Iris pigment epithelial cell (primary cell): ENCODE measurements at regions not wholly inside any gene's neighbourhood (a gene's known extent, or its start where the extent isn't known, plus 50 kb on each side); places are given as distances from the start of the nearest gene placed in this dataset.
A peak's percentile ranks its signal among the peaks of the same experiment; 100 is the strongest.

Experiments used
- DNase-seq: peaks from one replicate; pipeline ENCODE4 v3.0.0-alpha.2; 2011; ENCODE audit warnings: low read depth

DNA sequence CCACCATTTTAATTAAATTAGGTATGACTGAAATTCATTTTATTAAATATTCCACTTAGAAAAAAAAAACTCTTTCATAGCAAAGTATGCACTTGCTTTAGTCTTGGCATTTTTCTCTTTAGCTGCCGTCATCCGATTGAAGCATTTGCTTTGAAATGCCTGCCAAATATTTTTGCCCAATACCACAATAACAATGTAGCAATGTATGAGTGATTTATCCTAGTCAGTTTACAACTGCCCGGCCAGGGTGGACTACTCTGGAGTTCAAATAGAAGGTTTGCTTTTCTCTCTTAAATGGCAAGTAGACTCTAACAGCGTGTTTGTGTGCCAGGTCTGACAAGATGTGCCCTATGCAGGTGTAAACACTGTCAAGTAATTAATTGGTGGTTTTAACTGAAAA, 675.3 kb upstream of the SGCG start:
- DNase-seq = peak; percentile 34

DNA sequence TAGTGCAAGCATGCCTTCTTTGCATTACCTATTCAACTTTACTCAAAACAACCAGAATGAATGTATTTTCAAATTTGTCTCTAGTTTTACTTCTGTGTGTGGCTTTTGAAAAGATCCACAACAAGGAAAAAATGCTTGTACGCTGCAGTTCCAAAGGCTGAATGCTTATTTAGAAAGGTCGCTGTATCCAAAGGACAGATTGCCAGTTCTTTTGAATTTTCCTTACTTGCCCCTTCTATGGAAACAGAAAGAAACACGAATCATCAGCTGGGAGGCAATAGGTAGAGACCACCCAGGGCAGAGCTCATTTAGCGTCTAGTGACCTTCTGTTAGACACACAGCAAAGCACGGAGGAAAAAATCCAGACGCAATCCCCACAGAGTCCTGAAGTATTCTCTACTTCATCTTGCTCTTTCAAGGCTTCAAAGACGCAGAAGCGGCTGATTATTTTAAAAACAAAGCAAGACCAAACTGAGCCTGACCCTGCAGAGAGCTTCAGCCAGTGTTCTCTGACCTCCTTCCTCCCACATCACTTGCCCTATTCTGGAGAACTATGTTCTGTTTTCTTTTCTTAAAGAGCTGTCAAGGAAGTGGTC, 674.6 kb upstream of the SGCG start:
- DNase-seq = no peak

DNA sequence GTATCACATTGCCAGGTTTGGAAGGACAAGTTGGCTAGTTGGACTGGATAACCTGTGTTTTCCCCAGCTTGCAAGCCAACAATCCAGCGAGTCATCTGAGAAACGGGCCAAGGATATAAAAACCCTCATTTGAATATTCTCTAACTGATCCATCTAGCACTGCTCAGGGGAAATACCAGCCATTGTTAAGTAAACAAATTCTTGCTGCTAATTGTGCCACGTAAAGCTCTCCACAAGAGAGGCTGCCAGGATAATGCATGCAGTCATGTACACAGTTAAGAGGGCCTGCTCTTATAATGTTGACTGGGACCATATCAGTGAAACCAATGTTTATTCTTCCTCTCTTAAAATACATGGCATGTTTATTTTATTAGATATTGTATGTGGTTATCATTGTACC, 663.2 kb upstream of the SGCG start:
- DNase-seq = no peak

DNA sequence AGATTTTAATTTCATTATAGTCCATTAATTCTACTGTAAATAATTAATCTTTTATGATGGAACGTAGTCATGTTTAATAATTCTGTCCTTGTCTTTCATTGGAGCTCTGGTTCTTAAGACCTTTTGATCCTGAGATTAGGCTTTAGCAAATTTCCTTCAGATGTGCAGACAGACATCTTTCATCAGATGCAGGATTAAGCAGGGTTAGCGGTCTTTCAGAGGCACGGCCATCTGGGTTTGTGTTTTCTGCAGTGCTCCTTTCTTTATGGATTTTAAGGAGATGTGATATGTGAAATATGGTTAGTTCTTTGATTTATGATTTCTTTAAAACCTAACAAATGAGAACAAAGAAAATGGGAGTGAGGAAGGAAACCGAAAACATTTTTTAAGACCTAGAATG, 643.9 kb upstream of the SGCG start:
- no peak for DNase-seq

DNA sequence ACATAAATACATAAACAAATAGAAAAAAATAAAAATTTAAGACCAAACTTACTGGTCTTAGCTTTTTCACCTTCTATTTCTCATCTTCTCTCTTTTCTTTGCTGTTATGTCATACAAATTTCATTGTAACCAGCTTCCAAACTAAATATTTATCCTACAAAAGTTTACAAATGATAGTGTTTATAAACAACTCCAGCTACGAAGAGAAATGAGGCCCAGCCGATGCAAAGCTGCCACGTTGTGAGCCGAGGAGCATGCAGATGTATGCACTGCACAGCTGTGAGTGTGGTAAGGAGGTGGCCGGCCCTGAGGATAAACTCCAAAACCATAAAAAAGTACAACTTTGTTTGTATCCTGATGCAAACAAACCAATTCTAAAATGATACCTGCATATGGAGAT, 642.4 kb upstream of the SGCG start:
- DNase-seq = no peak

DNA sequence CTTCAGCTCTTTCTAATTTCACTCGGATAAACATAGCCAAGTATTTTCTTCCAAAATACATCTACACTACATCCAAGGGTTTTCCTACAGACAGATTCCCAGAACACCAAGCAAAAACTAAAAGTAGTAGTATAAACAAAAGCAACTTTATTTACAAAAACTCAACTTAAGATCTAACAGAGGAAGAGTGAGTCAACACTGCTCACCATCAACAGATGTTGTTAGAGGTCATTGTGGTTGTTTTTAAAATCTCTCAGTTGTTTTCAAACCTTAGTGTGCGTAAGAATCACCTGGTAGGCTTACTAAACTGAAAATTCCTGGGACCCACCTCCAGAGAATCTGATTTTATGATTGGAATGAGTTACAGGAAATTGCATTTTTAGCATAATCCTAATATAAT, 631.7 kb upstream of the SGCG start:
- DNase-seq = no peak

DNA sequence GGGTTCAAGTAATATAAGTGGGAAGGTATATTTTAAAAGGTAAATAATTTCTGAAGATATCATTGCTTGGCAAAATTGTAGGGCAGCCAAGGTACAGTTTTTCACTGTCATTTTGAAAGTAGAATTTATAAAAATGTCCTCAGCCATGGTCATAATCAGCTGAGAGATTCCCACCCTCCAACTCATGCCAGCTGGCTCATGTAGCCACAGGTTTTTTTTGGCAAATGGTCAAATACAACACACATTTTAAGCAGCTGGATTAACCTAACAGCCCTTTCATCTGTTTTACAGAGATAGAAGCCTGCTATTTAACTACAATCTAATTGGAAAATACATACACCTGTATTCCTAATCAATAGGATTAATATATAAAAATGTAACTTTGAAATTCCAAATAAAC, 619.2 kb upstream of the SGCG start:
- peak; percentile 1 for DNase-seq

DNA sequence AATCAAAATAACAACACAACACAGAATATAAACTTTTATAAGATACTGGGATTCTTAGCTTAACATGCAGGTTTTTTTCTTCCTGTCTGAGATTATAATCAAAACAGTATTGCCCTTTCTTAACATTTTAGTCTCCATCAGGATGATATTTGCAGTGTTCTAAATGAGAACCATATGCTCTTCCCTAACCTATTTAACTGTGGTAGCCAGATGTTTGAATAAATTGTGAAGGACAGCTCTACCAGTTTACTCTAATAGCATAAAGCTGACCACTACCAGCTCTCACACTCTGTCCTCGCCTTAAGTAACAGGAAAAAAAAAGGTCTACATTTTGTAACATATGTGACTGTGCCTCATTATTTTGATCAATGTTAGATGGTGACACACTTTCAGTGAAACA, 618.7 kb upstream of the SGCG start:
- no peak for DNase-seq

DNA sequence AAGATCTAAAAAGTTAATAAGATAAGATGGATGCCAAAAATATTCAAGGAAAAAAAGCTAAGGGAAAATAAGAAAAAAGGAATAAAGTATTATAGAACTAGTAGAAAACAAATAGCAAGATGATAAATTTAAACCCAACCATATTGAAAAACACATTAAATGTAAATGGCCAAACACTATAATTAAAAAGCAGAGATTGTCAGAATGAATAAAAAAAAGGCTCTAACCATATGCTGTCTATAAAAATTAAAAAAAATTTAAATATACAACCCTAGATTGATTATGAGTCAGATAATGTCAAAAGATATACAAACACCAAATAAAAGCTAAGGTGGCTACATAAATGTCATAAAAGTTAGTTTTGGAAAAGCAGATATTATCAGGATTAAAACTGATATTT, 617.5 kb upstream of the SGCG start:
- DNase-seq = no peak

DNA sequence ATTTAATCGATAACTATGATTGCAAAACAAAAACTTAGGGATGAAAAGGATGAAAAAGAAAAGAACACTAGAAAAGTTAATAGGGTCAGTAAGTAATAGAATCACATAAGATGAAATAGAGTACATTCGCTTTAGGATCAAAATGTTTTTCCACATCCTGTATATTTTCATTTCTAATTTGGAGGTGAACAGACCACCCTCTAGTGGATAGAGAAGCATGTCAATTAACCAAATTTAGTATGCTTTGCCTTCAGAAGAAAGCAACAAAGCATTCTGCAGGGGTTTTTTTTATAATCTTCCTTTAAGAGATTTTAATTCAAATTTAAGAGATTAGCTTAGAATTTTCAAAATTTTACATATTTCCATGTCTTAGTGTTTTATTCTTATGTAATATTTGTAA, 611.0 kb upstream of the SGCG start:
- DNase-seq = no peak

DNA sequence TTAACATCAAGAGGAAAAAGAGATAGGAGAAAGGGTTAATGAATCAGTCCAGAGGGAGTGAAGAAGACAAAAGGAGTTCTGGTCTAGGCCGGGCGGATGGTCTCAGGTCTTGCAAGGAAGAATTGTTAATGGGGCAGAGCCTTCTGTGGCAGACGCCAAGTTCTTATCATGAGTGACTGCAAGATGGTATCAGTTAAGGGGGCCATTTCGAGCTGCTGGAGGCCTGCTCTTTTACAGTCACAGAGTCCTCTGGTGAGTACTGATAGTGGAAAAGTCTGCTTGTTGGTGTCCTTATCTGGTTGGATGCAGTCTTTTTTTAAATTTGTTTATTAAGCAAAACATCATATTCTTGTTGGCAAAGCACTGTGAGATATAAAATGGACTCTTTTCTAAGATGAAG, 590.9 kb upstream of the SGCG start:
- DNase-seq = no peak

DNA sequence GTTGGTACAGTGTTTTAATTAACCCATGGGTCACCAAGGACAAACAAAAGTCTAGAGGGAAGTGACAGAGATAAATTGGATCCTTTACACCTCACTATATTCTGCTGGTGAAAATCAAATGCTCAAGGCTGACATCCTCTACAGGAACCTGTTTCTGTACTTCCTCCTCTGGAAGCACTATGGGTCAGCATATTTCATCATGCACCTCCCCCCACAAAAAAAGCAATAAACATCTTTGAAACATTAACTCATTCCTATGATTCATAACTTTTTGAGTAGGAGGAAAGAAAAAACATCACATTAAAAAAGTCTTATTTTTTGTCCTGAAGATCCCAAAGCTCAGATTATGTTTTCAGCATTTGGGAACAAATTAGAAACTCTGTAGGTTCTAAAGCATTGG, 588.3 kb upstream of the SGCG start:
- peak; percentile 3 for DNase-seq

DNA sequence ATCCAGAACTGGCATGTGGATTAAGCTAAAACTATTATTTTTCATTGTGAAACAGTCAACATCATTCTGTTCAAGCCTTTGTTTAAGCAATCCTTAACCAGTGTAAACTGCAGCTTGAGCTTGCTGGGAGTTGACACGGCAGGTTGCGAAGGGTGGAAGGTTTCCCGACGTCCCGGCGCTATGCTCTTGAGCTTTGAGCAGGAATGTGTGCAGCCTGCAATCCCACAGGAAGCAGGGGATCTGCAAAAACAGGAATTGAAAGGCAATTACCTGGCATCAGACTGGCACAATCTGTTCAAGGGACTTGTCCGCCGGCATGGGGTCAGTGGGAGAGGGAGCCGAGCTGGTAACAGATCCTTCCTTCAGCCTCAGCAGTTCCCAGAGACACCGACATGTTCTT, 586.7 kb upstream of the SGCG start:
- DNase-seq = no peak

DNA sequence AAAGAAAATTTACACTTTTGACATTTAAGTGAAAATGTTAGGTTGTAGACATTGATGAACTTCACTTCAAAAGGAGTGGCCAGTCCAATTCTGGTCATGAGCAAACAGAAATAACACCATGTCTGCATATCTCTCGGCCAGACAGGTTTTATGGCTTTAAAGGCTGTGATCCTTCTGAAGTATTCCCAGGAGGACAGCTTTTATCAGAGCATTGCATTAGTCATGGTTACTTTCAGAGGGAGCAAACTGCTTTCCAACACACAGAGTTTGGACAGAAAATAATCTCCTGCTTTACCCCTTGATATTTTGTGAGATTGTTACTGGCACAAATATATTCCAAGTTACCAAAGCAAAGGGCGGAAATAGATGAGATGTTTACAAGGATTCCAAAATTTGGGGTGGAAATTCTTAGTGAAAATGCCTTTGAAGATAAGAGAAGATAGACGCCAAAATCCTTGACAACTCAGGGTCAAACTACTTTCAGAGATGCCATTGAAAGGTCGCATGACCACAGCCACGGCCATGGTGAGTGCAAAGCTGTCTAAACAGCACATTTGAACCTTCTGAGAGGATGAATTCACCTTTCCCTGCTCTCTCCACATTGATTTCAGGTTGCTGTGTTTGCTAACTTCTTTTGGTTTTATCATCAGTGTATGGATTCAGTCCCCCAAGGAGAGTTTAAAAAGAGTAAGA, 584.5 kb upstream of the SGCG start:
- no peak for DNase-seq

DNA sequence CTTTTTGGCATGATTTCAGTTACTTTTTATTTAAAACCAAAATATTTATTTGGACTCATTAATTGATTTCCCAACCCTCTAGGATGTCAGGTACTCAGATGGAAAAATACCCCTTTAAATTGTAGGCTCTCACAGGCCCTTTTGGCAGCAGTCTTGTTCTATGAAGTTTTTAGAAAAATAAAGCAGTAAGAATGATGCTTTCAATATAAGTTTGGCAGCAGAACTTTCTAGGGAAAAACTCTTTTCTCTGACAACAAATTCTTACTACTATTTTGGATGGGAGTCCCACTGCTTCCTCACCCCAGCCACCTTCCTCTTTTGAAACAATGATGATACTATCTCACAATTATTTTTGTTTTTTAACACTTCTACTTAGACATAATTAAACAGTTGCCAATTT, 581.6 kb upstream of the SGCG start:
- no peak for DNase-seq

DNA sequence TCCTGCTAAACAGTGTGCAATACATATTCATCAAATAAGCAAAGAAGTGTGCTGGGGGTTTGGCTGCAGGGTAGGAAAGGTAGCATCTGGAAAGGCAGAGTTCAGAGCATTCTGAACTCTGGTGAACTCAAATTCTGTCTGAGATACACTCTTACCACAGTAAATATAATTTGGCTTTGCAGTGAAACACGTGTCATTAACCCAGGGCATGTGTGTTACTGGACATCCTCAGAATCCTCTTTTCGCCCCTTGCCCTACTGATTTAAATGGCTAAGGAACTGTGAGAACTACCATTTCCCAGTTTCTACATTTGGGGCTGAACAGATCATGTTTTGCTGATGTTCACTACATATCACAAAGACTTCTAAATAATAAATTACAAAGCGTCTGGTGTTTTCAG, 562.8 kb upstream of the SGCG start:
- DNase-seq = no peak

DNA sequence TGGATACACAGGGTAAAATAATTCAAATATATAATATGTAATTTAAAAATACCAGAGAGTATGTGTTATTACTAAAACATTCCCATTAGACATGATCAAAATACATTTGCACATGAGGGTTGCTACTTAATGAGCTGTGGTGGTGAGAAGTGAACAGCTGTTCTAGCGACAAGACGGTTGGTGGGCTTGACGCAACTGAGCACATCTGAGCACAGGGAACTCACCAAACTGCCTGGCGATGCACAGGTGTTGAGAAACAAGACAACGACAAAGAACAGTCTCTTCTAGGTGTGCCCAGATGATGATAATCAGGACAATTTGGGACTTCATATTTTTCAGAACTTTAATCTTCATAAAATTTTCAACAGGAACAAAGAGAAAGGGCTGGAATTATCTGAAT, 555.1 kb upstream of the SGCG start:
- DNase-seq = no peak

DNA sequence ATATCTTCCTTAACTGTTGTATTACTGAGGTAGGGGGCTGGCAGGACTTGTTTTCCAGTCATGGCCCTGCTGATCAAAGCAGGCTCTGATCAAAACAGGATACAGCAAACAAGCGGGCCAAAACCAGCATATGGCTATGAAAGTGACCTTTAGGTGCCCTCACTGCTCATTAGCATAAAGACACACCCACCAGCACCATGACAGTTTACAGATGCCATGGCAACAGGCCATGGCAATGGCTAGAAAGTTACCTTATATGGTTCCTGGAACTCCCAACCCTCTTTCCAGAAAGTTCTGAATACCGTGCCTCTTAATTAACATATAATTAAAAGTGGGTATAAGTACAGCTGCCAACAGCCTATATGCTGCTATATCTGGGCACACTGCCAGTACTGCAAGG, 551.4 kb upstream of the SGCG start:
- DNase-seq = no peak

DNA sequence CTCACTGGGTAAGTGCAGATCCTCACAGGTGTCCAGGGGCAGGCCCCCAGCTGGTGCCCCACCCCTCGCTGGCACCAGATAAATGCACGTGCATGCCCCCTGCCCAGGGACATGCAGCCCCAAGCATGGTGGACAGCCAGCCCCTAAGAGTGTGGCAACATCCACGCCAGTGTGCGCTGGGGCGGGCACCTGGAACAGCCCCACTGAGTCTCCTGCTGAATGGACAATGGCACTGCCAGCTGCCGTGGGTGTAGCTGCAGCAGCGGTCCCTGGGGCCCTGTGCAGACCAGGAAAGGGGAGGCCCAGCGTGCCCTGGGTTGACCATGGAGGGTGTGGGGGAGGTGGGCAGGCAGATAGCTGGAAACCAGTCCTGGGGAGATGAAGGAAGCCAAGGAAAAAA, 538.7 kb upstream of the SGCG start:
- no peak for DNase-seq

DNA sequence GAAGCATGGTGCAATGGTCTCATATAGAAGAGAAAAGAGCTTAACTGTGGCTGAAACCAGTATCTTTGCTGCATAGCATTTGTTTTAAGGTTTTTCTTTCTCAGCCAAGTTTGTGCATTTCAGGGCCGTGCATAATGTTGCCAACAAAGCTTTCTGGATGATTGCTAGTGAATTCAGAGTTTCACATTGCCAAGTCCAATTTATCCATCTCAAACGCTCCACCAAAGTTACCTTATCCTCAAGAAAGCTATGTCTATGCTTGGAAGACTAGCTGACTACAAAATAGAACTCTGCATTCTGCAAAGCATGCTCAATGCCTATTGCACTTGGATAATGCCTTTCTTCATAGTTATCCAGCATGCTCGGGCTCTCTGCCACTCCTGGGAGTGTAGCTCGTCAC, 535.8 kb upstream of the SGCG start:
- DNase-seq = no peak

DNA sequence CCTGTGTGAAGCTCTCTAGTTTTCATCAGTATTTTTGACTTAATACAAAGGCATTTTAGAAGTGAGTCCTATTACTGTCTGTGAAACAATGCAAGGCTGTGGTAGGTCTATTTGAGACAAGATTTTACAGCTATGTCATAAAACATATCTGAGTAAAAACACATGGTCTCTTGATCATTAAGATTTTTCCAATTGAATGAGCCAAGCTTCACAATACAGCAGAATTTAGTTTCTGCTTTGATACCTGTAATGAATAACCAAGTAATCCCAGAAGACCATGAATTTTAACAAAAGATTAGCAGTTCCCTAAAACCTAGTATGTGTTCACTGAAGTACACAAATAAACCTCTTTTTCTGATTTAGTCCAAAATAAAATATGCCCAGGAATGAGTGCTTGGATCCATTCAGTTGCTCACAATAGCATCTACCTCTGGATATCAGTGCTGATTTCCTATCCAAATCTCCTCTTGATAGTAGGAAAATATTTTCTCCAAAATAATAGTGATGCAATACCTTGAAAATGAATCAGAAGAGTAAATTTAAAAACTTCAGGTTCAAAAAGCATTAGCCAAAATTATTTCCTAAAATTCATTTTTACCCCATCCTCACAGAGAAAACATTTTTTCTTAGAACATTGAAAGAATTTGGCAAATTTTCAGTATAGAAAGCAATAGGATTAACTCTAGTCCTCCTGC, 533.5 kb upstream of the SGCG start:
- no peak for DNase-seq

DNA sequence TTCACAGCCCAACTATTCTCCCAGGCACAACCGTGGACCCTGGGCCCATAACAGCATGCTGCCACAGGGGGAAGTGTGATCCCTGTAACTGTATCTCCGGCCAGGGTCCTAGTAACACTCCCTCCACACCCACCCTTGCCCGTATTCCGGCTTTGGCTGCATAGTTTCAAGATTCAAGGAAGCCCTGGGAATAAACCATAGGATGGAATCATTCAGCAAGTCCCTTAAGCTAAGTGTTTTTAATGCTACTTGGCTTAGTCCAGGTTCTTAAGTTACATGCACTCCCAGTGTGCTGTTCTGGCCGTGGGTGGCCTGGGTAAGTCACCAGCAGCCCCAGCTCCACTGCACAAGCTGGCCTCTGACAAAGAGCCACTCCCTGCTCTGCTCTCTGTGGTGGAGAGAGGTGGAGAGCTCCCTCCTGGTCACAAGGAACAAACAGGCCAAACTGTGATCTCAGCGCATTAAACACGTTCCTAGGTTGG, 532.4 kb upstream of the SGCG start:
- no peak for DNase-seq

DNA sequence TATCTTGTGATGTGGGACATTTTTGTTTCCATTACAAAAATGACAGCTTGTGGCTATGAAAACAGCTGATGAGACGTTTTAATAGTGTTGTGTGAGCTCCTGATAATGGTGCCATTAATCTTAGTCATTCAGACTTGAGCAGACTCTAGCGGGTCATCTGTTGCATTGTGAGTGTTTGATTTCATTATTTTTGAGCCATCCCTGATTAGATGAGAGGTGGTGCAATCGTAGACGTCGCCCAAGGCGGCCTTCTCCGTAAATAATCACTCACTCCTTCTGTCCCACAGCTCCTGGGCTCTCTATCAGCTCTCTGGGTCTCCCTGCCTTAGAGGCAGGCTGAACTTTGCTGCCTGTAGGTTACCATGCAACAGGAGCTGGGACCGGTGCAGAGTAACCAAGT, 528.0 kb upstream of the SGCG start:
- DNase-seq = no peak

DNA sequence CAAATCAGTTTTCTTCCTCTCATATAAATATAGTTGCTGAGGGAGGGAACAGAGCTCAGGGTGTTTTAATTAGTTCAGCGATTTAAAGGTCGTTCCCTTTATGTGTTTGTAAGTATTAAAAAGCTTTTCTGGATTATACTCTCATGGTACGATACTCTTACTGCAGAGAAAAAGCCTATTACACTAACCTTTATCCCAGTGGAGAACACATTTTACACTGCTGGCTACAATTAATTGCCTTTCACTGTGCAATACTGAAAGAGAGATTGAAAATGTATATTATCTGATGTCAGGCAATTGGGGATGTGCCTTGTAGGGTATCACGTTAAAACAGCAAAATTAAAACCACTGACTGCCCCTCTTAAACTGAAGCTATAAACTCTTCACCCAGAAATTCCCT, 526.9 kb upstream of the SGCG start:
- DNase-seq = no peak
